Loucy (cell line): ENCODE measurements at regions not wholly inside any gene's neighbourhood (a gene's known extent, or its start where the extent isn't known, plus 50 kb on each side); places are given as distances from the start of the nearest gene placed in this dataset.

Source experiments
- EZH2phosphoT487 ChIP-seq: fragments of 200-600 bp; IDR thresholded peaks from 2 replicates; pipeline ENCODE4 v1.6.1; 2018; ENCODE audit warnings: antibody characterized with exemption, mild to moderate bottlenecking, moderate library complexity, borderline replicate concordance
- TF ChIP-seq, protein P1 (sequence below): fragments of 200-600 bp; sonication (generic); conservative IDR thresholded peaks from 2 replicates; pipeline ENCODE4 v1.5.1; 2014; ENCODE audit warnings: mild to moderate bottlenecking, antibody characterized with exemption, low read length

DNA sequence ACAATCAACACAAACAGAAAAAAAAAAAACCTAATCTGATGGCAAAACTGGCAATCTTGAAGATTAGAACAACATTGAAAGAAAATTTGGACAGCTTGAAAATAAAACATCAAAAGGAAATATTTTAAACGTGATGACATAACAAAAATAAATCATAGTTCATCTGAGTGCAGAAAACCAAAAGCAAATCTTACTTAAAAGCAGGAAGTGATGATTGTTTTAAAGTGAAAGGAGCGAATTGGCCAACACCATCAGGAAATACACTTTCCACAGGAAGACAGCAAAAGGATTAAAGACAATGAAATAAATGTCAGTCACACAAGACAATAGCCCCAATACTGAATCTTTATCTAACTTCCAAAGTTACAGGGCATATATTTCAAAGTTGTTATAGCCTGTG, 696.5 kb upstream of the CHORDC1 start:
- TF ChIP-seq, protein P1, sequence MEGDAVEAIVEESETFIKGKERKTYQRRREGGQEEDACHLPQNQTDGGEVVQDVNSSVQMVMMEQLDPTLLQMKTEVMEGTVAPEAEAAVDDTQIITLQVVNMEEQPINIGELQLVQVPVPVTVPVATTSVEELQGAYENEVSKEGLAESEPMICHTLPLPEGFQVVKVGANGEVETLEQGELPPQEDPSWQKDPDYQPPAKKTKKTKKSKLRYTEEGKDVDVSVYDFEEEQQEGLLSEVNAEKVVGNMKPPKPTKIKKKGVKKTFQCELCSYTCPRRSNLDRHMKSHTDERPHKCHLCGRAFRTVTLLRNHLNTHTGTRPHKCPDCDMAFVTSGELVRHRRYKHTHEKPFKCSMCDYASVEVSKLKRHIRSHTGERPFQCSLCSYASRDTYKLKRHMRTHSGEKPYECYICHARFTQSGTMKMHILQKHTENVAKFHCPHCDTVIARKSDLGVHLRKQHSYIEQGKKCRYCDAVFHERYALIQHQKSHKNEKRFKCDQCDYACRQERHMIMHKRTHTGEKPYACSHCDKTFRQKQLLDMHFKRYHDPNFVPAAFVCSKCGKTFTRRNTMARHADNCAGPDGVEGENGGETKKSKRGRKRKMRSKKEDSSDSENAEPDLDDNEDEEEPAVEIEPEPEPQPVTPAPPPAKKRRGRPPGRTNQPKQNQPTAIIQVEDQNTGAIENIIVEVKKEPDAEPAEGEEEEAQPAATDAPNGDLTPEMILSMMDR, result no peak
- no peak for TF ChIP-seq EZH2phosphoT487
